HG03135 (cell line): ENCODE measurements at regions not wholly inside any gene's neighbourhood (a gene's known extent, or its start where the extent isn't known, plus 50 kb on each side); places are given as distances from the start of the nearest gene placed in this dataset.

ENCODE experiments used
- ATAC-seq: cut with Tn5 transposase; IDR thresholded peaks from one replicate; pipeline ENCODE4 v1.9.1; 2021; ENCODE audit warnings: mild to moderate bottlenecking, moderate library complexity; ENCODE audit not compliant: unreplicated experiment

- no peak for ATAC-seq
These were observed 2134.7 kb downstream of the PCDH9 start for GRCh38 chr13:65095161-65096082.

- ATAC-seq, result no peak
These were observed 2136.8 kb downstream of the PCDH9 start for GRCh38 chr13:65093357-65093756.

GRCh38 chr13:65091031-65091430 is 2139.1 kb downstream of the PCDH9 start:
- no peak for ATAC-seq

GRCh38 chr13:65090186-65090585 is 2139.9 kb downstream of the PCDH9 start:
- ATAC-seq, result no peak

- ATAC-seq, result no peak
These were observed 2141.2 kb downstream of the PCDH9 start for GRCh38 chr13:65088906-65089305.

- ATAC-seq, result no peak
These were observed 2144.2 kb downstream of the PCDH9 start for GRCh38 chr13:65085977-65086376.

- ATAC-seq, result no peak
These were observed 2155.9 kb downstream of the PCDH9 start for GRCh38 chr13:65074248-65074647.

GRCh38 chr13:65064967-65065366 is 2165.2 kb downstream of the PCDH9 start:
- no peak for ATAC-seq

- ATAC-seq, result no peak
These were observed 2166.4 kb downstream of the PCDH9 start for GRCh38 chr13:65063753-65064152.

- ATAC-seq, result no peak
These were observed 2172.2 kb downstream of the PCDH9 start for GRCh38 chr13:65057986-65058385.

- no peak for ATAC-seq
These were observed 2175.9 kb downstream of the PCDH9 start for GRCh38 chr13:65054277-65054676.

GRCh38 chr13:65036999-65037398 is 2193.1 kb downstream of the PCDH9 start:
- ATAC-seq, result no peak

- ATAC-seq, result no peak
These were observed 2194.8 kb downstream of the PCDH9 start for GRCh38 chr13:65035302-65035701.

- ATAC-seq, result no peak
These were observed 2195.9 kb downstream of the PCDH9 start for GRCh38 chr13:65034266-65034665.

GRCh38 chr13:65032825-65033224 is 2197.3 kb downstream of the PCDH9 start:
- no peak for ATAC-seq

- ATAC-seq, result no peak
These were observed 2202.0 kb downstream of the PCDH9 start for GRCh38 chr13:65028101-65028500.

GRCh38 chr13:65026505-65026904 is 2203.6 kb downstream of the PCDH9 start:
- no peak for ATAC-seq

GRCh38 chr13:65011378-65011777 is 2218.8 kb downstream of the PCDH9 start:
- no peak for ATAC-seq

GRCh38 chr13:64997438-64997837 is 2232.7 kb downstream of the PCDH9 start:
- ATAC-seq, result no peak

GRCh38 chr13:64993514-64994164 is 2236.5 kb downstream of the PCDH9 start:
- ATAC-seq, result no peak

- ATAC-seq, result no peak
These were observed 2237.8 kb downstream of the PCDH9 start for GRCh38 chr13:64992314-64992713.

GRCh38 chr13:64985075-64985474 is 2245.1 kb downstream of the PCDH9 start:
- ATAC-seq, result no peak
